ENCODE measurements at regions not wholly inside any gene's neighbourhood (a gene's known extent, or its start where the extent isn't known, plus 50 kb on each side); places are given as distances from the start of the nearest gene placed in this dataset.

DNA sequence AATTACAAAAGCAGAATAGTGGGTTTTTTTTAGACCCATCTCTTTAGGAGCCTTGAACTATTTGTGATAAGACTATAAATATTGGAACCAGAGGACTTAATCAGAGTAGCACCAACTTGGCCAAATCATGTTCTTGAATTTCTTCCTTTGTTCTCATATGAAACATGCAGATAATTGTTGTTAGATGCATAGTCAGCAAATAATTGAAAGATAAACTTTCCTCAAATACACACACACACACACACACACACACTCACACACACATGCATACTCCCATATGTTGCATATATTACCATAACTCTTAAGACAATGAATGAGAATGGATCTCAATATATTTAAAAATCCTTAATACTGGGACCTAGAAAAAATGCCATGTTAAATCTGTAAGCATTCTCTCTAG is 310.4 kb downstream of the KCNJ2 start:
- no peak for TF ChIP-seq POLR2AphosphoS5 (IDR thresholded peaks at IDR 0.05)
- TF ChIP-seq POLR2A (IDR thresholded peaks at IDR 0.05): no peak
- TF ChIP-seq, protein P1, sequence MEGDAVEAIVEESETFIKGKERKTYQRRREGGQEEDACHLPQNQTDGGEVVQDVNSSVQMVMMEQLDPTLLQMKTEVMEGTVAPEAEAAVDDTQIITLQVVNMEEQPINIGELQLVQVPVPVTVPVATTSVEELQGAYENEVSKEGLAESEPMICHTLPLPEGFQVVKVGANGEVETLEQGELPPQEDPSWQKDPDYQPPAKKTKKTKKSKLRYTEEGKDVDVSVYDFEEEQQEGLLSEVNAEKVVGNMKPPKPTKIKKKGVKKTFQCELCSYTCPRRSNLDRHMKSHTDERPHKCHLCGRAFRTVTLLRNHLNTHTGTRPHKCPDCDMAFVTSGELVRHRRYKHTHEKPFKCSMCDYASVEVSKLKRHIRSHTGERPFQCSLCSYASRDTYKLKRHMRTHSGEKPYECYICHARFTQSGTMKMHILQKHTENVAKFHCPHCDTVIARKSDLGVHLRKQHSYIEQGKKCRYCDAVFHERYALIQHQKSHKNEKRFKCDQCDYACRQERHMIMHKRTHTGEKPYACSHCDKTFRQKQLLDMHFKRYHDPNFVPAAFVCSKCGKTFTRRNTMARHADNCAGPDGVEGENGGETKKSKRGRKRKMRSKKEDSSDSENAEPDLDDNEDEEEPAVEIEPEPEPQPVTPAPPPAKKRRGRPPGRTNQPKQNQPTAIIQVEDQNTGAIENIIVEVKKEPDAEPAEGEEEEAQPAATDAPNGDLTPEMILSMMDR (IDR thresholded peaks at IDR 0.05): no peak
- H3K4me1 ChIP-seq (replicated peaks): no peaks in the 10 kb centered on the region
- no peak overlapping the region for H3K4me3 ChIP-seq
- no peaks in the 10 kb centered on the region for H3K9me3 ChIP-seq
- no peak for DNase-seq (ENCODE audit: low spot score)
- no peaks in the 10 kb centered on the region for H3K27me3 ChIP-seq (replicated peaks; ENCODE audit: insufficient read depth)
- no peak overlapping the region for H3K27ac ChIP-seq
- intact Hi-C loops (cut with DNase I): no loop called here
- H3K36me3 ChIP-seq: no peaks in the 10 kb centered on the region

DNA sequence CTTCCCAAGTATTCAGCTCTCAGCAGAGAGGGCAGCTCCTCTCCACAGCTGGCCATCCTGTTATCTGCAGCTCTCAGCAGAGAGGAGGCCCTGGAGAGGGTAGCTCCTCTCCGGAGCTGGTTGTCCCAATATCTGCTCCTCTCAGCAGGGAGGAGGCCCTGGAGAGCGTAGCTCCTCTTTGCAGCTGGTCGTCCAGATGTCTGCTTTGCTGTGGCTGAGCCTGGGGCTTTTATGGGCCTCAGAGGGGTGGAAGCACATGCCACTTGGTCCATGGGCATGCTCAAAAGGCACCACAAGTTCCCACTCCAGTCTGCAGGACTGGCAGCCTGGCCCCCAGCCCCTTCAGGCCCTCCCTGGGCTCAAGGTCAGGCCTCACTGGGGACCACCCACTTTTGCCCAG is 314.3 kb downstream of the KCNJ2 start:
- intact Hi-C loops (cut with DNase I): no loop called here
- Histone ChIP-seq H3K27me3 (replicated peaks; ENCODE audit: insufficient read depth) (no peaks in the 10 kb centered on the region), H3K4me1 (replicated peaks) (no peaks in the 10 kb centered on the region), H3K4me3 (no peak overlapping the region), H3K36me3 (no peaks in the 10 kb centered on the region), H3K27ac (no peak overlapping the region), H3K9me3 (no peaks in the 10 kb centered on the region)
- no peak for DNase-seq (ENCODE audit: low spot score)
- WGBS: 100% methylated on average over 3 of the region's 3 CpGs
- TF ChIP-seq, protein P1 (IDR thresholded peaks at IDR 0.05): no peak

DNA sequence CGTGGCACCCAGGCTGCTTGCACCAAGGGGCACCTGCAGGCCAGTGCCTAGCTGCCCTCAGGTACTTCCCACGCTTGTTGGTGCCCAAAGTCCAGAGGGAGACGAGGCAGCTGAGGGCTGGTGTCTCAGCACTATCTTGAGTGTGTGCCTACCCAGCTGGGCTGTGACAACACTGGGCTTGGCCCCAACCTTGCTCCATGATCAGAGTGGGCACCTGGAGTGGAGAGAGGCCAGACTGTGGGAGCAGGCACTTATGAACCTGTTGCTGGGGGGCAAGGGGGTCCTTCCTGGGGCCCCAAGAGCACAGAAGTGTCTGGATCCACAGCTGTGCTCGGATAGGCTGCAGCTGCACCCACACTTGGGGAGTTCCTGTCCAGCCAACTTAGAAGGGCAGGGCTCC is 314.7 kb downstream of the KCNJ2 start:
- H3K27ac ChIP-seq: no peak overlapping the region
- no peaks in the 10 kb centered on the region for H3K4me1 ChIP-seq (replicated peaks)
- WGBS: 75% methylated on average over 4 of the region's 4 CpGs
- DNase-seq (ENCODE audit: low spot score): no peak
- TF ChIP-seq, protein P1 (IDR thresholded peaks at IDR 0.05): no peak
- no peak for TF ChIP-seq POLR2AphosphoS5 (IDR thresholded peaks at IDR 0.05)
- no peak for TF ChIP-seq POLR2A (IDR thresholded peaks at IDR 0.05)
- H3K4me3 ChIP-seq: no peak overlapping the region
- intact Hi-C loops (cut with DNase I): no loop called here
- H3K27me3 ChIP-seq (replicated peaks; ENCODE audit: insufficient read depth): no peaks in the 10 kb centered on the region
- no peaks in the 10 kb centered on the region for H3K36me3 ChIP-seq
- no peaks in the 10 kb centered on the region for H3K9me3 ChIP-seq

DNA sequence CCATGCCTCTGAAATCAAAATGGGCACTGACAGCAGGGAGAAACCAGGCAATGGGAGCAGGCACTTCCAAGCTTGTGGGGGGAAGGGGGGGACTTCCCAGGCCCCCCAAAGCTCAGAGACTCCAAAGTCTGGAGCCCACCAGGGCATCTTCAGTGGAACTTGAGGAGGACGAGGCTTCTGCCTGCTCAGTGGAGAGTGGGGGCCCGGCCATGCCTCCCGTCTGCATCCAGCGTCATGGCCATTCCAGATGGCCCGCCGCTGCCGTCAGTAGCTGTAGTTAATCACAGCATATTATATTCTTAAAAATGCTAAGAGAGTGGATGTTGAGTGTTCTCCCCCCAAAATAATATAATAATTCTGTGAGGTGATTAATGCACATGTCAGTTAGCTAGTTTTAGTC is 315.2 kb downstream of the KCNJ2 start:
- H3K9me3 ChIP-seq: no peaks in the 10 kb centered on the region
- 87% methylated on average over 7 of the region's 7 CpGs for WGBS
- DNase-seq (ENCODE audit: low spot score): no peak
- no peak overlapping the region for H3K4me3 ChIP-seq
- H3K27me3 ChIP-seq (replicated peaks; ENCODE audit: insufficient read depth): no peaks in the 10 kb centered on the region
- intact Hi-C loops (cut with DNase I): no loop called here
- H3K27ac ChIP-seq: no peak overlapping the region
- H3K36me3 ChIP-seq: no peaks in the 10 kb centered on the region
- TF ChIP-seq POLR2AphosphoS5 (IDR thresholded peaks at IDR 0.05): no peak
- no peak for TF ChIP-seq POLR2A (IDR thresholded peaks at IDR 0.05)
- TF ChIP-seq, protein P1 (IDR thresholded peaks at IDR 0.05): no peak
- H3K4me1 ChIP-seq (replicated peaks): no peaks in the 10 kb centered on the region

DNA sequence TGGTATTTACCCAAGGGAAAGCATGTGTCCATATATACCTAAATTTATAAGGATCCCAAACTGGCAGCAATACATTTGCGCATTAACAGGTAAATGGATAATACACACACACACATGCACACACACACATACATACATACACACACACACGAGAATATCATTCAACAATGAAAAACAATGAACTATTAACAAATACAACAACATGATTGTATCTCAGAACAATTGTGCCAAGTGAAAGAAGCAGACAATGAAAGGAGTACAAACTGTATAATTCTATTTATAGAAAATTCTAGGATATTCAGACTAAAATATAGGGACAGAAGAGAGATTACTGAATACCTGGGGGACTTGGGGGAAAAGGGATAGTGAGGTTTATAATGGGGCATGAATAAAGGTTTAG is 323.0 kb downstream of the KCNJ2 start:
- Histone ChIP-seq H3K4me1 (replicated peaks) (no peaks in the 10 kb centered on the region), H3K36me3 (no peaks in the 10 kb centered on the region), H3K27ac (no peak overlapping the region), H3K9me3 (no peaks in the 10 kb centered on the region), H3K4me3 (no peak overlapping the region), H3K27me3 (replicated peaks; ENCODE audit: insufficient read depth) (no peaks in the 10 kb centered on the region)
- WGBS: 69% methylated on average over 2 of the region's 2 CpGs
- intact Hi-C loops (cut with DNase I): no loop called here
- DNase-seq (ENCODE audit: low spot score): no peak
- TF ChIP-seq POLR2AphosphoS5 (IDR thresholded peaks at IDR 0.05): no peak
- TF ChIP-seq, protein P1 (IDR thresholded peaks at IDR 0.05): no peak
- TF ChIP-seq POLR2A (IDR thresholded peaks at IDR 0.05): no peak
